B cell (primary cell): ENCODE measurements at regions not wholly inside any gene's neighbourhood (a gene's known extent, or its start where the extent isn't known, plus 50 kb on each side); places are given as distances from the start of the nearest gene placed in this dataset.

Source experiments
- ATAC-seq: fragments of 200-7000 bp; cut with Tn5 transposase; one replicate; pipeline ENCODE4 v1.10.0; 2021; ENCODE audit warnings: low read depth, mild to moderate bottlenecking, moderate number of reproducible peaks, moderate library complexity
- CTCF ChIA-PET: fragments of 350-600 bp; sonication (Branson Sonifier 250); formaldehyde crosslinking; loops from one replicate; lab custom pipeline; 2021; ENCODE audit warnings: antibody characterized with exemption, inconsistent platforms; lab: Charles Lee
- POLR2A ChIA-PET: fragments of 350-600 bp; sonication (Branson Sonifier 250); formaldehyde crosslinking; loops from one replicate; lab custom pipeline; 2021; ENCODE audit warnings: antibody characterized with exemption; lab: Charles Lee
- DNase-seq: peaks from one replicate; pipeline ENCODE4 v3.0.0; 2013
- H2AFZ ChIP-seq: 2 replicates; pipeline ENCODE4 v1.6.1; 2012; ENCODE audit warnings: mild to moderate bottlenecking, low read depth, low read length; ENCODE audit not compliant: insufficient read depth, poor library complexity, severe bottlenecking
- H3K27ac ChIP-seq, 2 donors: 1 replicate in 1 of 2; 2 replicates in 1 of 2; pipeline ENCODE4 v1.5.1; 2012 to 2013; ENCODE audit warnings: low read length in 2 of 2, mild to moderate bottlenecking in 2 of 2, moderate library complexity in 1 of 2
- H3K27me3 ChIP-seq, 4 experiments: fragments of 200-600 bp in 1 of 4; sonication (generic) in 1 of 4; replicated peaks in 1 of 4; 1 replicate in 2 of 4; 2 replicates in 2 of 4; pipeline versions ENCODE4 v1.6.1 to v1.7.0; 2013 to 2016; ENCODE audit warnings: low read length in 3 of 4, mild to moderate bottlenecking in 2 of 4, mixed read lengths in 1 of 4, moderate library complexity in 1 of 4; ENCODE audit not compliant: insufficient read depth in 4 of 4, control insufficient read depth in 3 of 4; ENCODE audit errors: control extremely low read depth in 1 of 4
- H3K36me3 ChIP-seq, 2 experiments: replicated peaks in 1 of 2; 1 replicate in 1 of 2; 2 replicates in 1 of 2; pipeline versions ENCODE4 v1.6.1 to v1.7.1; 2013; ENCODE audit warnings: low read length in 1 of 2; ENCODE audit not compliant: insufficient read depth in 2 of 2, control insufficient read depth in 1 of 2; ENCODE audit errors: control extremely low read depth in 1 of 2, extremely low read depth in 1 of 2
- H3K4me1 ChIP-seq, 2 donors: fragments of 200-600 bp in 1 of 2; sonication (generic) in 1 of 2; 1 replicate in 1 of 2; 2 replicates in 1 of 2; pipeline versions ENCODE4 v1.5.1 to v1.6.1; 2013 to 2017; ENCODE audit warnings: low read length in 2 of 2; ENCODE audit not compliant: control insufficient read depth in 2 of 2, insufficient read depth in 2 of 2
- H3K4me2 ChIP-seq: replicated peaks from 2 replicates; pipeline ENCODE3; 2012; ENCODE audit warnings: mild to moderate bottlenecking, low read depth, low read length; ENCODE audit not compliant: poor library complexity, severe bottlenecking
- H3K4me3 ChIP-seq, 5 experiments: fragments of 200-600 bp in 1 of 5; sonication (generic) in 1 of 5; 1 replicate in 3 of 5; 2 replicates in 2 of 5; pipeline versions ENCODE4 v1.5.1 to v1.7.0; 2011 to 2016; ENCODE audit warnings: low read length in 4 of 5, mild to moderate bottlenecking in 4 of 5, low read depth in 2 of 5, control low read depth in 1 of 5, moderate library complexity in 1 of 5; ENCODE audit not compliant: insufficient read depth in 1 of 5; ENCODE audit errors: control extremely low read depth in 1 of 5, extremely low read depth in 1 of 5
- H3K79me2 ChIP-seq: fragments of 200-600 bp; sonication (generic); one replicate; pipeline ENCODE4 v1.6.0; 2016; ENCODE audit warnings: low read length; ENCODE audit not compliant: control insufficient read depth, insufficient read depth
- H3K9ac ChIP-seq: fragments of 200-600 bp; sonication (generic); 2 replicates; pipeline ENCODE4 v1.6.1; 2017; ENCODE audit warnings: mild to moderate bottlenecking, low read length, moderate library complexity
- H3K9me3 ChIP-seq, 3 donors: one replicate each; pipeline versions ENCODE4 v1.6.1 to v1.7.1; 2013; ENCODE audit warnings: low read length in 2 of 3; ENCODE audit not compliant: control insufficient read depth in 2 of 3, insufficient read depth in 1 of 3; ENCODE audit errors: control extremely low read depth in 1 of 3
- H4K20me1 ChIP-seq: 2 replicates; pipeline ENCODE4 v1.6.0; 2012; ENCODE audit warnings: mild to moderate bottlenecking, low read length; ENCODE audit not compliant: insufficient read depth, control insufficient read depth, poor library complexity, severe bottlenecking
- H3K27ac Mint-ChIP-seq: one replicate; pipeline ENCODE4 v1.8.0; 2021; ENCODE audit warnings: mixed read lengths
- H3K27me3 Mint-ChIP-seq: one replicate; pipeline ENCODE4 v1.8.0; 2021; ENCODE audit warnings: mixed read lengths
- H3K4me1 Mint-ChIP-seq: one replicate; pipeline ENCODE4 v1.8.0; 2021; ENCODE audit warnings: mixed read lengths
- H3K4me3 Mint-ChIP-seq: one replicate; pipeline ENCODE4 v1.8.0; 2021; ENCODE audit warnings: mixed read lengths
- H3K9me3 Mint-ChIP-seq: one replicate; pipeline ENCODE4 v1.8.0; 2022; ENCODE audit warnings: mixed read lengths; ENCODE audit not compliant: insufficient read depth
- EZH2 ChIP-seq: IDR thresholded peaks from 2 replicates; pipeline ENCODE4 v1.6.1; 2012; ENCODE audit warnings: borderline replicate concordance, low read depth, mild to moderate bottlenecking, moderate library complexity, low read length; ENCODE audit not compliant: insufficient read depth, poor library complexity, severe bottlenecking
- WGBS: methylation state at CpG from one replicate; pipeline ENCODE4 v1.1.5; 2013; ENCODE audit warnings: missing lambda C conversion rate; ENCODE audit not compliant: insufficient coverage; 5-methylcytosine and 5-hydroxymethylcytosine counted together
- intact Hi-C: fragments of 100-400 bp; cut with micrococcal nuclease; formaldehyde crosslinking; loops from one replicate; pipeline ENCODE4 v1.10.0; 2022
- TF ChIP-seq, protein P1 (sequence below): fragments of 200-600 bp; IDR thresholded peaks from one replicate; pipeline ENCODE4 v1.8.0; 2022; ENCODE audit warnings: antibody characterized with exemption, mild to moderate bottlenecking

DNA sequence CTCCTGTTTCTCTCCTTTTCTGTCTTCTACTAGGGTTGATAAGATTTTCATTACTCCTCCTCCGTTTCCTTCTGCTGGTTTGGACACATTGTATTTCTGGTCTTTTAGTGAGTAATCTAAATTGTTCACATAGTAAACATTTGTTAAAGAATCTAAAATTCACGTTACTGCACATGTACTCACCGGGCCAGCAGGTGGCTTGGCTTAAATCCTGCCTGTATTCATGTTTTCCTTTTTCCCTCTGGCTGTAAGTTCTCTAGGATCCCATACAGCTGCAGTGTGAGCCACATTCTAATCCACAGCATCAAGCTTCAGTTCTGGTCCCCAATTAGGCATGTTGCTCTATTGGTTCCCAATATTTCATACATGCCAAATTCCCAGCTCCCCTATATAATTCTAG lies 958.3 kb downstream of the ADGRL2 start:
- CTCF ChIA-PET, result no interaction called here

DNA sequence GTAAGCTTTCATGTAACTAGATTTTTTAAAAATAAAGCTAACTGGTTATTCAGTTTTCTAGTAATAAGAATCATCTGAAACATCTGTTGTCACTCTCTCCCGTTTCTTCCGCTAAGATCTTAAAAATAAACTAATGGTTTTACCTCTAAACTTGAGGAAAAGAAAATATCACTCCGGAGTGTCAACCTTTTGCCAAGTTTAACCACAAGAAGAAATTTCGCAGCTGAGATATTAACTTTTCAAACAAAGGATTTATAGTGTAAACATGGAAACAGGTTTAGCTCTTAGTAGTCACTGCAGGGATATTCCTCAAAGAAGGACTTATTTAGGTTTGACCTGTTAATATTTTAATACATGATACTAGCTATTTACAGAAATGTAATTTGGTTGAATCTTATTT lies 954.9 kb downstream of the ADGRL2 start:
- CTCF ChIA-PET, result no interaction called here
- Histone ChIP-seq H4K20me1 (no peaks in the 10 kb centered on the region), H3K27ac (no peak overlapping the region), H2AFZ (no peak overlapping the region), H3K36me3 (no peaks in the 10 kb centered on the region), H3K79me2 (no peaks in the 10 kb centered on the region), H3K4me1 (no peaks in the 10 kb centered on the region), H3K9me3 (peaks cover 0 to 3% (median 0%) of the 10 kb centered on the region in 3 donors), H3K27me3 (no peaks in the 10 kb centered on the region), H3K4me2 (no peak overlapping the region), H3K4me3 (no peak overlapping the region), H3K9ac (no peak overlapping the region)
- no peak for DNase-seq
- no peaks in the 10 kb centered on the region for H3K4me1 Mint-ChIP-seq
- TF ChIP-seq, protein P1, sequence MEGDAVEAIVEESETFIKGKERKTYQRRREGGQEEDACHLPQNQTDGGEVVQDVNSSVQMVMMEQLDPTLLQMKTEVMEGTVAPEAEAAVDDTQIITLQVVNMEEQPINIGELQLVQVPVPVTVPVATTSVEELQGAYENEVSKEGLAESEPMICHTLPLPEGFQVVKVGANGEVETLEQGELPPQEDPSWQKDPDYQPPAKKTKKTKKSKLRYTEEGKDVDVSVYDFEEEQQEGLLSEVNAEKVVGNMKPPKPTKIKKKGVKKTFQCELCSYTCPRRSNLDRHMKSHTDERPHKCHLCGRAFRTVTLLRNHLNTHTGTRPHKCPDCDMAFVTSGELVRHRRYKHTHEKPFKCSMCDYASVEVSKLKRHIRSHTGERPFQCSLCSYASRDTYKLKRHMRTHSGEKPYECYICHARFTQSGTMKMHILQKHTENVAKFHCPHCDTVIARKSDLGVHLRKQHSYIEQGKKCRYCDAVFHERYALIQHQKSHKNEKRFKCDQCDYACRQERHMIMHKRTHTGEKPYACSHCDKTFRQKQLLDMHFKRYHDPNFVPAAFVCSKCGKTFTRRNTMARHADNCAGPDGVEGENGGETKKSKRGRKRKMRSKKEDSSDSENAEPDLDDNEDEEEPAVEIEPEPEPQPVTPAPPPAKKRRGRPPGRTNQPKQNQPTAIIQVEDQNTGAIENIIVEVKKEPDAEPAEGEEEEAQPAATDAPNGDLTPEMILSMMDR, result no peak
- TF ChIP-seq EZH2, result no peak
- intact Hi-C loops, result no loop called here
- WGBS, result no CpG with 5 or more reads among the region's 4 CpGs
- H3K27ac Mint-ChIP-seq, result no peak overlapping the region
- no peaks in the 10 kb centered on the region for H3K27me3 Mint-ChIP-seq
- H3K4me3 Mint-ChIP-seq, result no peak overlapping the region
- H3K9me3 Mint-ChIP-seq, result peaks cover 2% of the 10 kb centered on the region
- POLR2A ChIA-PET, result no interaction called here
- ATAC-seq, result no peak

More for the DNA sequence above, 958.3 kb downstream of the ADGRL2 start:
- Histone ChIP-seq H3K36me3 (no peaks in the 10 kb centered on the region), H3K79me2 (no peaks in the 10 kb centered on the region), H3K4me2 (no peak overlapping the region), H2AFZ (no peak overlapping the region), H3K9ac (no peak overlapping the region), H3K4me1 (no peaks in the 10 kb centered on the region), H3K27ac (no peak overlapping the region), H3K9me3 (no peaks in the 10 kb centered on the region), H4K20me1 (no peaks in the 10 kb centered on the region), H3K4me3 (no peak overlapping the region), H3K27me3 (no peaks in the 10 kb centered on the region)
- POLR2A ChIA-PET, result no interaction called here
- ATAC-seq, result no peak
- Mint-ChIP-seq H3K27me3 (no peaks in the 10 kb centered on the region), H3K4me3 (no peak overlapping the region), H3K27ac (no peak overlapping the region), H3K4me1 (no peaks in the 10 kb centered on the region), H3K9me3 (no peaks in the 10 kb centered on the region)
- intact Hi-C loops, result no loop called here
- no peak for DNase-seq
- TF ChIP-seq, protein P1, result no peak
- TF ChIP-seq EZH2, result no peak
- WGBS, result no CpG with 5 or more reads among the region's 3 CpGs
